Hepatocyte (in vitro differentiated cells): ENCODE measurements at regions not wholly inside any gene's neighbourhood (a gene's known extent, or its start where the extent isn't known, plus 50 kb on each side); places are given as distances from the start of the nearest gene placed in this dataset.
A peak's percentile ranks its signal among the peaks of the same experiment; 100 is the strongest.

Source experiments
- DNase-seq: peaks from one replicate; pipeline ENCODE4 v3.0.0-alpha.2; 2016; ENCODE audit warnings: low spot score
- H2AFZ ChIP-seq: fragments of 200-600 bp; sonication (generic); 2 replicates; pipeline ENCODE4 v1.6.0; 2016; ENCODE audit warnings: antibody characterized with exemption, mild to moderate bottlenecking
- H3K27ac ChIP-seq: fragments of 200-600 bp; sonication (generic); 2 replicates; pipeline ENCODE4 v1.5.1; 2016; ENCODE audit warnings: mild to moderate bottlenecking
- H3K27me3 ChIP-seq: fragments of 200-600 bp; sonication (generic); 2 replicates; pipeline ENCODE4 v1.6.1; 2016
- H3K36me3 ChIP-seq: fragments of 200-600 bp; sonication (generic); replicated peaks from 2 replicates; pipeline ENCODE4 v1.5.1; 2016; ENCODE audit warnings: low read depth; ENCODE audit not compliant: insufficient read depth
- H3K4me1 ChIP-seq: fragments of 200-600 bp; sonication (generic); 2 replicates; pipeline ENCODE4 v1.5.1; 2016; ENCODE audit warnings: mild to moderate bottlenecking, moderate library complexity; ENCODE audit not compliant: insufficient read depth
- H3K4me2 ChIP-seq: fragments of 200-600 bp; sonication (generic); 2 replicates; pipeline ENCODE4 v1.6.0; 2016
- H3K4me3 ChIP-seq: fragments of 200-600 bp; sonication (generic); 2 replicates; pipeline ENCODE4 v1.5.1; 2016; ENCODE audit warnings: mild to moderate bottlenecking
- H3K79me2 ChIP-seq: fragments of 200-600 bp; sonication (generic); 2 replicates; pipeline ENCODE4 v1.6.0; 2017; ENCODE audit warnings: mild to moderate bottlenecking
- H3K9me2 ChIP-seq: fragments of 200-600 bp; sonication (generic); replicated peaks from 2 replicates; pipeline ENCODE4 v1.6.0; 2017; ENCODE audit warnings: mild to moderate bottlenecking; ENCODE audit not compliant: insufficient read depth
- H3K9me3 ChIP-seq: fragments of 200-600 bp; sonication (generic); 2 replicates; pipeline ENCODE4 v1.5.1; 2016; ENCODE audit warnings: low read depth, mild to moderate bottlenecking
- H4K20me1 ChIP-seq: fragments of 200-600 bp; sonication (generic); 2 replicates; pipeline ENCODE4 v1.6.0; 2016; ENCODE audit warnings: mild to moderate bottlenecking; ENCODE audit not compliant: insufficient read depth, poor library complexity, severe bottlenecking
- CTCF ChIP-seq: fragments of 200-600 bp; sonication (generic); IDR thresholded peaks from 2 replicates; pipeline ENCODE4 v1.5.1; 2016; ENCODE audit warnings: antibody characterized with exemption, mild to moderate bottlenecking; ENCODE audit not compliant: poor library complexity
- EZH2 ChIP-seq: fragments of 200-600 bp; sonication (generic); IDR thresholded peaks from 2 replicates; pipeline ENCODE4 v1.6.1; 2016; ENCODE audit warnings: antibody characterized with exemption, mild to moderate bottlenecking, borderline replicate concordance
- EZH2phosphoT487 ChIP-seq: fragments of 200-600 bp; sonication (generic); IDR thresholded peaks from one replicate; pipeline ENCODE4 v1.6.1; 2018; ENCODE audit warnings: antibody characterized with exemption, mild to moderate bottlenecking, low read depth, moderate library complexity; ENCODE audit not compliant: unreplicated experiment, severe bottlenecking
- WGBS: methylation state at CpG from one replicate; pipeline ENCODE4 v1.1.6; 2016; ENCODE audit warnings: low lambda C conversion rate; ENCODE audit errors: missing lambda C conversion rate; 5-methylcytosine and 5-hydroxymethylcytosine counted together

- no peak for DNase-seq
- Histone ChIP-seq H3K79me2 (no peaks in the 10 kb centered on the region), H2AFZ (no peak overlapping the region), H3K9me2 (no peaks in the 10 kb centered on the region), H3K4me1 (no peaks in the 10 kb centered on the region), H4K20me1 (no peaks in the 10 kb centered on the region), H3K27ac (no peak overlapping the region), H3K36me3 (no peaks in the 10 kb centered on the region), H3K4me2 (peak overlapping the region; percentile 75), H3K4me3 (no peak overlapping the region), H3K9me3 (no peaks in the 10 kb centered on the region), H3K27me3 (peaks cover 22% of the 10 kb centered on the region)
- no peak for TF ChIP-seq CTCF
- no peak for TF ChIP-seq EZH2
- TF ChIP-seq EZH2phosphoT487, result no peak
- 44% methylated on average over 27 of the region's 56 CpGs for WGBS
These were observed 187.4 kb downstream of the MN1 start for GRCh38 chr22:27614006-27614649.

- 78% methylated on average over 10 of the region's 10 CpGs for WGBS
- TF ChIP-seq CTCF (no peak), EZH2 (no peak), EZH2phosphoT487 (no peak)
- no peaks in the 10 kb centered on the region for H3K79me2 ChIP-seq
- H3K4me1 ChIP-seq, result no peaks in the 10 kb centered on the region
- H3K4me2 ChIP-seq, result peak overlapping the region; percentile 75
- no peaks in the 10 kb centered on the region for H3K36me3 ChIP-seq
- H3K9me3 ChIP-seq, result no peaks in the 10 kb centered on the region
- DNase-seq, result no peak
- no peak overlapping the region for H3K4me3 ChIP-seq
- H3K27ac ChIP-seq, result no peak overlapping the region
- no peak overlapping the region for H2AFZ ChIP-seq
- H3K9me2 ChIP-seq, result no peaks in the 10 kb centered on the region
- H3K27me3 ChIP-seq, result peaks cover 22% of the 10 kb centered on the region
- no peaks in the 10 kb centered on the region for H4K20me1 ChIP-seq
These were observed 186.9 kb downstream of the MN1 start for GRCh38 chr22:27614650-27615007.

GRCh38 chr22:27615408-27615807 lies 186.1 kb downstream of the MN1 start:
- Histone ChIP-seq H3K36me3 (no peaks in the 10 kb centered on the region), H3K27me3 (peaks cover 22% of the 10 kb centered on the region), H3K4me3 (no peak overlapping the region), H2AFZ (no peak overlapping the region), H3K79me2 (no peaks in the 10 kb centered on the region), H3K4me1 (no peaks in the 10 kb centered on the region), H3K9me3 (no peaks in the 10 kb centered on the region), H4K20me1 (no peaks in the 10 kb centered on the region), H3K27ac (no peak overlapping the region), H3K9me2 (no peaks in the 10 kb centered on the region), H3K4me2 (no peak overlapping the region)
- no peak for TF ChIP-seq CTCF
- DNase-seq, result no peak
- WGBS, result 87% methylated on average over 12 of the region's 12 CpGs

GRCh38 chr22:27616033-27616432 lies 185.5 kb downstream of the MN1 start:
- H3K4me1 ChIP-seq, result no peaks in the 10 kb centered on the region
- no peaks in the 10 kb centered on the region for H3K9me2 ChIP-seq
- no peaks in the 10 kb centered on the region for H3K79me2 ChIP-seq
- H4K20me1 ChIP-seq, result no peaks in the 10 kb centered on the region
- H3K36me3 ChIP-seq, result no peaks in the 10 kb centered on the region
- DNase-seq, result no peak
- no peak overlapping the region for H3K4me2 ChIP-seq
- no peak overlapping the region for H3K27ac ChIP-seq
- H3K27me3 ChIP-seq, result peaks cover 22% of the 10 kb centered on the region
- no peak overlapping the region for H2AFZ ChIP-seq
- H3K9me3 ChIP-seq, result no peaks in the 10 kb centered on the region
- no peak overlapping the region for H3K4me3 ChIP-seq
- TF ChIP-seq EZH2, result no peak
- no peak for TF ChIP-seq EZH2phosphoT487
- no peak for TF ChIP-seq CTCF
- 70% methylated on average over 3 of the region's 3 CpGs for WGBS
